GM08714 (cell line): ENCODE measurements at regions not wholly inside any gene's neighbourhood (a gene's known extent, or its start where the extent isn't known, plus 50 kb on each side); places are given as distances from the start of the nearest gene placed in this dataset.

Source experiments
- H3K4me3 ChIP-seq: fragments of 200-500 bp; sonication (Bioruptor generic); 2 replicates; pipeline ENCODE4 v1.5.1; 2014; ENCODE audit warnings: mild to moderate bottlenecking, low read length, inconsistent platforms
- ZNF274 ChIP-seq: IDR thresholded peaks from 2 replicates; pipeline ENCODE4 v1.6.1; 2012; ENCODE audit warnings: mild to moderate bottlenecking, low read depth, low read length

DNA sequence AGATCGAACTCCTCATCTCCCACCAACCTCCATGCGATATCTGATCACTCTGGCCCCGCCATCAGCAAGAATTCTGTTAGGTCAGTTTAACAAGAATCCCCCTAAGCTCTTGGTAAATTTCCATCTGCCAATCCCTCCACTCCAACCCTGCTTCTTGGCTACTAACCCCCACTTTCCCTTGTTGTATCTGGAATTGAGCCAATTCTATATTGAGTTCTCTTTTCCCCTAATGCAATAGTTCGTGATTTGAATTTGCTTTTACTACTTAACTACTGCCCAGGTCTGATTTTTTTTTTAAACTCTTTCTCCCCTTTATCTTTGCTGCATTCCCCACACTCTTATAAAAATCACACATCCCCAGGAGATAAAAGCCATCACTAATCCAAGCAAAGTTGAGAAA lies 159.3 kb upstream of the STK17B start:
- no peak overlapping the region for H3K4me3 ChIP-seq
- TF ChIP-seq ZNF274, result no peak

DNA sequence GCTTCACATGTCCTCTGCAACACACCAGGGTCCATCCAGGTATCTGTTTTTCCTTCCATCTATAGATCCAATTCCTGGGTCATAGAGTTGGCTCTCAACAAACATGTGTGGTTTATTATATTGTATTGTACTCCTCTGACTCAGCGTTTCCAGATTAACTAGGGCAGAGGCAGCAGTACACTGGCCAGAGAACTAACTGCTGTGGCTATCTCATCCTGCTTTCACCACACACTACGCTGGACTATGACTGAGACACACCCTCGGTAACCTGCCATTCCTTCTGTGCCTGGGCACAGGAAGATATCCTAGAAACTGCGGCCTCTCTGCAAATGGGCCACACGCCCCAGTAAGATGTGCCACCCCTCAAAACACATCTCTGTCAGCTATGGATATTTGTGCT lies 159.8 kb upstream of the STK17B start:
- no peak for TF ChIP-seq ZNF274
- H3K4me3 ChIP-seq, result no peak overlapping the region

DNA sequence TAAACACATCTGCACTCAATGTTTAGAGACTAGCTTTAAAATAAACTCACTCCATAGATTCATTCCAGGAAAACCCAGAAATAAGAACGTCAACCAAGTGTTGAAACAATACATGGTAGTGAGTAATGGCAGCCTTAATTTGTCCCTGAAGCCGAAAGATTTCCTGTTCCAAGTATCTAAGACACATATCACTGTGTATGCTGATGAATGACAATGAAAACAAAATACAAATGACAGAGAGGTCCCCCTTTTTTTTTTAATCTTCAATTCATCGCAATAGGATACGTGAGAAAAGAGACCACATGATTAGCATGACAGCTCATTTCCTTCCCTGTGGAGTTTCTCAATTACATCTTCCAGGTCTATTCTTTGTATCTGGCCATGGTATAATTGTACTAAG lies 160.5 kb upstream of the STK17B start:
- no peak overlapping the region for H3K4me3 ChIP-seq
- no peak for TF ChIP-seq ZNF274

DNA sequence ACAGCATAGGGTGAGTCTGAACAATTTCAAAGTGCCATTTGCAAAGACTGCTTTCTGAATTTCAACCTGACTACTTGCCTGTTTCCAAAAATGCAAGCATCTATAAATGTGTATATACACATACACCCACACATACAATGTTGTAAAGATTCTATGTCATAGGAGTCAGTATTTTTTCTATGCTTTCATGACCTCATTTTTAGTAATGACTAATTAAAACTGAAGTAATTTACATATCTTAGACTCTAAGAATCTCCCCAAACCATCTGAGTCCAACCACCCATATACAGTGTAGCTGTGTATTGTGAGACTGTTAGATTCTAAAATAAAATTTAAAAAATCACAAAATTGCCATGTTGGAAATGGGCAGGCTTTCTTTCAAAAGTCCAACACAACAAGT lies 162.0 kb upstream of the STK17B start:
- TF ChIP-seq ZNF274, result no peak

DNA sequence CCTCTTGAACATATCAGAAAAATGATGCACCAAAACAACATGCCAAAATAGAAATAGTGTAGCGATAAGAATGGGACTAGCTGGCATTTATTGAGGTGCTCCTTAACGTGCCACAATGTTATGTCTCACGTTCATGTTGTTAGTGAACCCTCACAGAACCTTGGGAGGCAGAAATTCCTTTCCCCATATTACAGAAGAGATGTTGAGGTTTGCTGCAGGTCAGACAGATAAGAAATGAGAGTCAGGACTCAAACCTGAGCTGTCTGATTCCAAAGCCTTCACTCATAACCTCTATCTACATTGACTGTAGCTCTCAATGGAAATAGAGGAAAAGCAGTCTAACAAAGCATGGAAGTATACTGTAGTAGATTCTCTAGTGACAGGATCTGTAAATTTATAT lies 163.3 kb upstream of the STK17B start:
- TF ChIP-seq ZNF274, result no peak
- no peak overlapping the region for H3K4me3 ChIP-seq

More for the DNA sequence above, 162.0 kb upstream of the STK17B start:
- H3K4me3 ChIP-seq, result no peak overlapping the region

DNA sequence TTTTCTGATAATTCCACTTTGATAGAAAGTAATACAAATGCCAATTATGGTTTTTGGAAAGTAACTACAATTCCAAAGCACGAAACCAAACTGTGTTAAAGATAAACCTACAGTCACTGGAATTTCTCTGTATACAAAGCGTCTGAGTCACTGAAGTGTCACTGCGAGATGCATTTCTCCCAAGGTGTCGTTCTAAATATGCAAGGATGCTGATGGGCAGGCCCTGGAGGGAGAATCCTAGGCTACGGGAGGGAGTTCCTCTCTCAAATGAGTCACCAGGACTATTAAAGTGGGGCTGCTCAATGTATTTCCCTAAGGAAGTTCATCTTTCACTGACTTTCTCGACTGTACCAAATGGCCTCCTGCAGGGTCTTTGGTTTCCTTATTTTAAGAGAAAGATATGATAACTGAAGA lies 163.8 kb upstream of the STK17B start:
- no peak overlapping the region for H3K4me3 ChIP-seq
- TF ChIP-seq ZNF274, result no peak

DNA sequence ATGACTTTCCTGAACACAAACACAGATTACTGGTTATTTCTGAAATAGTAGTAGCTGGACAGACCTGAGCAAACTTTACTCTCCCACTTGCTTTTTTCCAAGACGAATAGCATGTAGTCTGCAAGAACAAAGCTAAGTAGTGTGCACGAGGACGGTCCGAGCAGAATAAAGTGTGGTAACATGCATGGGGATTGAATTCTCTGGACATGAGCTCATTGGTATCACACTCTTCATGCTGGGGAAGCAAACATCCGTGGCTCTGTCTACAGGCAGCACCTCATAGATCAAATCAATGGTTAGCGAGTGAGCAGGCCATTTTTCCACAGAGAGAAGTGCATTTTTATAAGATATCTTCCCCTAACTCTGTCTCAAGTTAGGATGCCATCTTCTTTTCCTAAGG lies 164.8 kb upstream of the STK17B start:
- H3K4me3 ChIP-seq, result no peak overlapping the region
- TF ChIP-seq ZNF274, result no peak

DNA sequence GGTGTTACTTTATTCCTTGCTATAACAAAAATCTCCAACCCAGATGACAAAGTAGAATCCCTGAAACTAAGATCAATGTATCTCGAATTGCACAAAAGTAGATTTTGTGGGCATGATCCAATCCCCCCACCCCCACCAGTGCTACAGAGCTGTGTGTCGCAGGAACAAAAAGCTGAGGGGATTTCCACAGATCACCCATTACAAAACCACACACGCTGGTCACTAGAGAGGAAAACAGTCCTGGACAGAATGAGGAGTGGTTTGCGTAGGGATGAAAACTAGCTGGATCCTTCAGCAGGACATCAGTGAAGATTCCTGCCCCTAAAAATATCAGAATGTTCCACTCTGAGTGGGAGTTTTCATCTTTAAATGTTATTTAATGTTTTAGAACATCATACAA lies 165.3 kb upstream of the STK17B start:
- H3K4me3 ChIP-seq, result no peak overlapping the region
- TF ChIP-seq ZNF274, result no peak

DNA sequence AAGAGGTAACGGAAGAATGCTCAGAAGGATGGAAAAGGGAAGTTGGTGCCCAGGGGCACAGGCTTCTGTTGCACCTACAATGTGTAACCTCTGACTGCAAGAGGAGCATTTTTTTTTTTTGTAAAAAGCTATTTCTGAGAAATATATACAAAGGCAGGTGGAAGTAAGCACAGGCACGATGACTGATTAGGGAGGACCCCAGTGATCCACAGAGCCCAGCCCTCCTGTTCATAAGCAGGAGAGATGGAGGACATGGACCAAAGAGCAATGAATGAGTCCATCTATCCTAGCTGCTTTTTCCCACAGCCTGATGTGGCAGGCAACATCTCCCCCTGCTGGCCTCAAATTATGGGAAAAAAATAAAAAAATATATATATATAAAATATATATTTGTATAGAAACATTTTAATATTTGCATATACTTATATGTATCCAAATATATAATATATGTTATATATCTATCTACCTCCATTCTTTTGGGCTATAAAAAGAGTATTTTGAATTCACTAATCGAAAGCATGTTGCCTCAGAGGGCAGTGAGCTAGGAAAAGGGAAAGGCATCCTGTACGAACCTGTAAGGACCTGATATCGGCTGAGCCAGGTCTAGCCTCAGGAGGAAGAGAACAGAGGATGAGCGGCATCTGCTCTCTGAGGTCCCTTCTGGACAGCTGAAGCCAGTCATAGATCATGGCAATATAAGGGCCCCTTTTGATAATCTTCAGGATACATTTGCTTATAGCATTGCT lies 166.0 kb upstream of the STK17B start:
- H3K4me3 ChIP-seq, result no peak overlapping the region
- TF ChIP-seq ZNF274, result no peak

DNA sequence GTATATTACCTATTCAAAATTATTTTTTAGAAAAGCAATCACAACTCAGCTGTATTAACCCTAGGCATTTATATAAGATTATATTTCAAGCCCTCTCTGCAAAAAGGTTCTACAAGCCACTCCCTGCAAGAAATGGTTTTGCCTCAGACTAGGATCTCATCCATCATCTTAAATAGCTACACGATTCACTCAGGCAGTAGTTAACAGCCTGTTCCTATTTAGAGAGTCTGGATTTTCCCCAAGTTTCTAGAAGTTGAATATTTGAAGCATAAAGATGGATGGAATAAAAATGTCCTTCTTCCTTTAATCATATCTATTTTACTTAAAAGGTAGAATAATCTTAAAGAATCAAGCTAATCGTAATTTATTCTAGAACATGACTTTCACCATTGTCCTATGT lies 167.1 kb upstream of the STK17B start:
- no peak overlapping the region for H3K4me3 ChIP-seq
- no peak for TF ChIP-seq ZNF274

DNA sequence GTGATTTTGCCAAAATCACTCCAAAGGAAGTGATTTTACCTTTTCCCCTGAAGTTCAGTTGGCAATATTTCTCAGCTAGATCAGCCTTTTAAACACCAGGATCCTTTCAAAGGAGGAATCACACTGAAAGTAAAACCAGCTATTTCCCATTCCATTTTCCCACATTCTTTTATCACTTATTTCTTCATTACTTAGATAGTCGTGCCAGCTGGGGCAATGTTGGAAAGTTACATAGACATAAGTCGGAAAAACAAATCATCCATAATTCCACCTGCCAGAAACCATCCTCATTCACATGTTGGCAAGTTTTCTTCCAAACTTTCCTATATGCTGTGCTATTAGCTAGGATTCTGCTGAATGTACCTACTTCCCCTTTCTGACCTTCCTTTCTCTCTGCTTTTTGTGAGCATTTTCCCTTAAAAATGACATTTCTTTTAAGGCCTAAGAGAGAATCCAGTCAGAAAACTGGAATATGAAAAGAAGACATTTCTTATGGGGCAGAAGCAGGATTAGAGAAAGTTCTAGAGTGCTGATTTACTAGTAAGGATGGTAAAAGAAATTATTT lies 170.0 kb upstream of the STK17B start:
- H3K4me3 ChIP-seq, result no peak overlapping the region
- TF ChIP-seq ZNF274, result no peak

DNA sequence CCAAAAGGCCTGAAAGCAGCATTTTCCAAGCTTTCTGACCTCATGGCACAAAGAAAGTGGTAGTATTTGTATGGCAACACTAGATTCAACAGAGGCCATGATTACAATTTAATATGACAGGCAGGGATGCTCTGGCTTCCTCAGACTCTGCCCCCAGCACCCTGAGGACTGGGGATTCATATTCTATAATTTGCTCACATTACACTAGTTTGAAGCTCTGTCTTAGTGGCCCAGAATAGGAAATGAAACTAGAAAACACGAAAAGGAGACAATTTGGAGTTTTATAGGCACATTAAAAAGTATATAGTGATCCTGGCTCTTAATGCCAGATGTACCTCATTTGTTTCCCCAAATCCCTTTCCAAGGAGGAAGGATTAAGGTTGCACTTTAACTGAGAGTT lies 173.0 kb upstream of the STK17B start:
- H3K4me3 ChIP-seq, result no peak overlapping the region
- TF ChIP-seq ZNF274, result no peak

DNA sequence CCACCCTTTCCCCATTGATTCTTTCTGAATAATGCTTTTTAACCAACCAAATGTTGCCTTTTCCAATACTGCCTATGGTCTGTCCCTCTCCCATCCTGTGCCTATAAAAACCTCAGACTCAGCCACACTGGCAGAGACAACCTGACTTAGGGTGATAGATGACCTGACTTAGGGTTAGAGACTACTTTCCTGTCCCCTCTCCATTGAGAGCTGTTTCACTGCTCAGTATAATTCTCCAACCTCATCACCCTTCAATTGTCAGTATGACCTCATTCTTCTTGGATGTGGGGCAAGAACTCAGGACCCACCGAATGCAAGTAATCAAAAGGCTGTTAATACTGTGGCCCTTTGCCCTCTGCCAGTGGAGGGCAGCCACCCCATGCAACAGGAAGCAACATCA lies 182.3 kb upstream of the STK17B start:
- no peak for TF ChIP-seq ZNF274
- no peak overlapping the region for H3K4me3 ChIP-seq

DNA sequence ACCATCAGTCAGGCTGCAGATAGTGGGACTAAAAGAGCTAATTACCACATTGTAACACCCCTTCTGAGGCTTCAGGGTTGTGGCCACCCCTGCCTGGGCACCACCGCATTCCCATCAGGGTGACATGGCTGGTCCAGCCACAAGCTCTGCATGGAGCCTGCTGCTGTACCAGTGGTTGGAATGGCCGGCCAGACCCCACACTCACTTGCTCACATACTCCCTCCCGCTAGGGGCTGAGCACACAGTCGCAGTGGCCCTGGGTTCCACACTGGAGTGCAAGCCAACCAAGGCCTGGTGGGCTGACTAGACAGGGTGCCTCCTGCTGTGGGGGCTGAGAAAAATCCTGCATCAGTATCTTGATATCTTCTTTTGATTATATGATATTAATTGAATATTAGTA lies 182.8 kb upstream of the STK17B start:
- no peak overlapping the region for H3K4me3 ChIP-seq
- no peak for TF ChIP-seq ZNF274

DNA sequence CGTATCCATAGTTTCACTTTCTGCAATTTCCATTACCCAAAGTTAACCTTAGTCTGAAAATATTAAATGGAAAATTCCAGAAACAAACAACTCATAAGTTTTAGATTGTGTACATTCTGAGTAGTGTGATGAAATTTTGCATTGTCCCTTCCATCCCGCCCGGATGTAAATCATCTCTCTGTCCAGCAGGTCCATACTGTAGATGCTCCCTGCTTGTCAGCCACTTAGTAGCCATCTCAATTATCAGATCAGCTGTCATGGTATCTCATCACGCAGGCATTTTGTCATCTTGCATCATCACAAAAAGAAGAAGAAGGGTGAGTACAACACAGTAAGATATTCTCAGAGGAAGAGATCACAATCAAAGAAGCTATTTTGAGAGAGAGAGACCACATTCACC lies 185.0 kb upstream of the STK17B start:
- no peak overlapping the region for H3K4me3 ChIP-seq
- no peak for TF ChIP-seq ZNF274

DNA sequence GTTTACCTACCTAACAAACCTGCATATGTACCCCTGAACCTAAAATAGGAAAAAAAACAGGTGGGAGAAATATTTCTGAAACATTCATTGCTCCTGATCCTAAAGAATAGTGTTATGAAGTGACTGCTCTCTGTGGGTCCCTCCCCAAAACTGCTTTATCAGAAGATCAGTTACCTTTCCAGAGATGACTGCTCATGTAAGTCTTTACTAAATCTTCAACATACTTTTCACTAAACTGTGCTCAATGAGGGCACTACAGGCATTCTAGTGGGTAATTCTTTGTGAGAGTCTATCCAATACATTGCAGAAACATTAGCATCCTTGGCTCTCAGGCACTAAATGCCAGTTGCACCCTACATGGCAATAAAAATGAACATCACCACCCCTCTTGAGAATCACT lies 189.3 kb upstream of the STK17B start:
- no peak overlapping the region for H3K4me3 ChIP-seq
- TF ChIP-seq ZNF274, result no peak
